HepG2 (cell line): ENCODE measurements at regions not wholly inside any gene's neighbourhood (a gene's known extent, or its start where the extent isn't known, plus 50 kb on each side); places are given as distances from the start of the nearest gene placed in this dataset.

Experiments used
- AGO1 ChIP-seq: fragments of 200-400 bp; formaldehyde crosslinking; IDR thresholded peaks from 2 replicates; pipeline ENCODE4 v1.6.1; 2017; ENCODE audit warnings: mild to moderate bottlenecking, low read depth, low read length, moderate library complexity; ENCODE audit not compliant: poor library complexity, severe bottlenecking
- GATAD1 ChIP-seq: IDR thresholded peaks from 2 replicates; pipeline ENCODE4 v1.6.1; 2016; ENCODE audit warnings: missing genetic modification reagents, missing compliant biosample characterization
- MNT ChIP-seq: fragments of 450-650 bp; IDR thresholded peaks from 2 replicates; pipeline ENCODE4 v1.6.1; 2016
- NFE2 ChIP-seq: sonication (generic); formaldehyde crosslinking; IDR thresholded peaks from 2 replicates; pipeline ENCODE4 v1.4.0; 2020; ENCODE audit warnings: missing genetic modification reagents
- TOE1 ChIP-seq: sonication (generic); formaldehyde crosslinking; IDR thresholded peaks from 2 replicates; pipeline ENCODE4 v1.4.0; 2020; ENCODE audit warnings: mild to moderate bottlenecking, missing genetic modification reagents
- TF ChIP-seq, protein P1 (sequence below): sonication (generic); formaldehyde crosslinking; IDR thresholded peaks from 2 replicates; pipeline ENCODE4 v1.4.0; 2020; ENCODE audit warnings: missing genetic modification reagents

DNA sequence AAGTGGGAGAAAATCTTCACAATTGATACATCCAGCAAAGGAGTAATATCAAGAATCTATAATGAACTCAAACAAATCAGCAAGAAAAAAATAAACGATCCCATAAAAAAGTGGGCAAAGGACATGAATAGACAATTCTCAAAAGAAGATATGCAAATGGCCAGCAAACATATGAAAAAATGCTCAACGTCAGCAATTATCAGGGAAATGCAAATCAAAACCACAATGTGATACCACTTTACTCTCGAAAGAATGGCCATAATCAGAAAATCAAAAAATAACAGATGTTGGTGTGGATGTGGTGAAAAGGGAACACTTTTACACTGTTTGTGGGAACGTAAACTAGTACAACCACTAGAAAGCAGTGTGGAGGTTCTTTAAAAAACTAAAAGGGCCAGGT lies 114.3 kb upstream of the CCSER1 start:
- TF ChIP-seq TOE1 (no peak), GATAD1 (CRISPR knock-in tag) (no peak), AGO1 (no peak), NFE2 (CRISPR knock-in tag) (no peak), MNT (no peak)
- TF ChIP-seq, protein P1, sequence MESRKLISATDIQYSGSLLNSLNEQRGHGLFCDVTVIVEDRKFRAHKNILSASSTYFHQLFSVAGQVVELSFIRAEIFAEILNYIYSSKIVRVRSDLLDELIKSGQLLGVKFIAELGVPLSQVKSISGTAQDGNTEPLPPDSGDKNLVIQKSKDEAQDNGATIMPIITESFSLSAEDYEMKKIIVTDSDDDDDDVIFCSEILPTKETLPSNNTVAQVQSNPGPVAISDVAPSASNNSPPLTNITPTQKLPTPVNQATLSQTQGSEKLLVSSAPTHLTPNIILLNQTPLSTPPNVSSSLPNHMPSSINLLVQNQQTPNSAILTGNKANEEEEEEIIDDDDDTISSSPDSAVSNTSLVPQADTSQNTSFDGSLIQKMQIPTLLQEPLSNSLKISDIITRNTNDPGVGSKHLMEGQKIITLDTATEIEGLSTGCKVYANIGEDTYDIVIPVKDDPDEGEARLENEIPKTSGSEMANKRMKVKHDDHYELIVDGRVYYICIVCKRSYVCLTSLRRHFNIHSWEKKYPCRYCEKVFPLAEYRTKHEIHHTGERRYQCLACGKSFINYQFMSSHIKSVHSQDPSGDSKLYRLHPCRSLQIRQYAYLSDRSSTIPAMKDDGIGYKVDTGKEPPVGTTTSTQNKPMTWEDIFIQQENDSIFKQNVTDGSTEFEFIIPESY (CRISPR knock-in tag), result no peak
